ENCODE measurements at regions not wholly inside any gene's neighbourhood (a gene's known extent, or its start where the extent isn't known, plus 50 kb on each side); places are given as distances from the start of the nearest gene placed in this dataset.

GRCh38 chr2:85947593-85947992, 58.8 kb upstream of the ST3GAL5 start:
- peaks cover 19 to 55% (median 41%) of the 10 kb centered on the region in 4 donors for H3K4me1 ChIP-seq (ENCODE audit: control insufficient read depth in 4 of 4, insufficient read depth in 4 of 4, low read length in 3 of 4)

GRCh38 chr2:85945586-85945985, 56.8 kb upstream of the ST3GAL5 start:
- TF ChIP-seq RXRA (IDR thresholded peaks at IDR 0.05): no peak
- no peak for TF ChIP-seq HNF4G (IDR thresholded peaks at IDR 0.05)
- TF ChIP-seq JUND (IDR thresholded peaks at IDR 0.05): no peak
- peak; percentile 2 for TF ChIP-seq ZBTB33 (IDR thresholded peaks at IDR 0.05)
- peak; percentile 9 for TF ChIP-seq YY1 (IDR thresholded peaks at IDR 0.05)
- no peak for TF ChIP-seq CTCF (IDR thresholded peaks at IDR 0.05; ENCODE audit: low read depth, low read length, missing input control)
- Histone ChIP-seq H3K36me3 (ENCODE audit: control insufficient read depth in 4 of 4, insufficient read depth in 3 of 4, low read depth in 1 of 4, low read length in 3 of 4) (no peaks in the 10 kb centered on the region), H3K27ac (ENCODE audit: low read depth in 1 of 2, low read length in 2 of 2) (no peak overlapping the region), H3K9me3 (ENCODE audit: control insufficient read depth in 4 of 4, low read length in 3 of 4) (peaks cover 0 to 7% (median 0%) of the 10 kb centered on the region in 4 donors), H3K27me3 (ENCODE audit: control insufficient read depth in 4 of 4, insufficient read depth in 4 of 4, low read length in 3 of 4) (no peaks in the 10 kb centered on the region), H3K4me1 (ENCODE audit: control insufficient read depth in 4 of 4, insufficient read depth in 4 of 4, low read length in 3 of 4) (peaks cover 13 to 37% (median 25%) of the 10 kb centered on the region in 4 donors), H3K4me3 (ENCODE audit: low read depth in 1 of 3, low read length in 3 of 3) (no peak overlapping the region), H3K9ac (ENCODE audit: low read depth in 1 of 2, low read length in 2 of 2) (no peak overlapping the region)
- peak; percentile 6 for DNase-seq (ENCODE audit: low spot score)

More at GRCh38 chr2:85947593-85947992, 58.8 kb upstream of the ST3GAL5 start:
- H3K36me3 ChIP-seq (ENCODE audit: control insufficient read depth in 4 of 4, insufficient read depth in 3 of 4, low read depth in 1 of 4, low read length in 3 of 4): no peaks in the 10 kb centered on the region
- no peak overlapping the region for H3K4me3 ChIP-seq (ENCODE audit: low read depth in 1 of 3, low read length in 3 of 3)
- no peak overlapping the region for H3K27ac ChIP-seq (ENCODE audit: low read depth in 1 of 2, low read length in 2 of 2)
- no peak for DNase-seq (ENCODE audit: low spot score)
- TF ChIP-seq FOXA2 (IDR thresholded peaks at IDR 0.05) (no peak), SP1 (IDR thresholded peaks at IDR 0.05) (no peak), RAD21 (IDR thresholded peaks at IDR 0.05) (no peak), MAX (IDR thresholded peaks at IDR 0.05) (no peak), JUND (IDR thresholded peaks at IDR 0.05) (no peak), TAF1 (conservative IDR thresholded peaks at IDR 0.05) (no peak), CTCF (IDR thresholded peaks at IDR 0.05; ENCODE audit: low read depth, low read length, missing input control) (no peak), YY1 (IDR thresholded peaks at IDR 0.05) (no peak)
- no peaks in the 10 kb centered on the region for H3K27me3 ChIP-seq (ENCODE audit: control insufficient read depth in 4 of 4, insufficient read depth in 4 of 4, low read length in 3 of 4)
- peaks cover 0 to 1% (median 0%) of the 10 kb centered on the region in 4 donors for H3K9me3 ChIP-seq (ENCODE audit: control insufficient read depth in 4 of 4, low read length in 3 of 4)
- no peak overlapping the region for H3K9ac ChIP-seq (ENCODE audit: low read depth in 1 of 2, low read length in 2 of 2)

- Histone ChIP-seq H3K4me3 (ENCODE audit: low read depth in 1 of 3, low read length in 3 of 3) (no peak overlapping the region), H3K4me1 (ENCODE audit: control insufficient read depth in 4 of 4, insufficient read depth in 4 of 4, low read length in 3 of 4) (peaks cover 13 to 33% (median 24%) of the 10 kb centered on the region in 4 donors), H3K9ac (ENCODE audit: low read depth in 1 of 2, low read length in 2 of 2) (no peak overlapping the region), H3K27ac (ENCODE audit: low read depth in 1 of 2, low read length in 2 of 2) (peak overlapping the region in 1 of 2 donors; percentile 18), H3K9me3 (ENCODE audit: control insufficient read depth in 4 of 4, low read length in 3 of 4) (peaks cover 0 to 7% (median 0%) of the 10 kb centered on the region in 4 donors), H3K27me3 (ENCODE audit: control insufficient read depth in 4 of 4, insufficient read depth in 4 of 4, low read length in 3 of 4) (no peaks in the 10 kb centered on the region), H3K36me3 (ENCODE audit: control insufficient read depth in 4 of 4, insufficient read depth in 3 of 4, low read depth in 1 of 4, low read length in 3 of 4) (no peaks in the 10 kb centered on the region)
- DNase-seq (ENCODE audit: low spot score): no peak
- 71% methylated on average over 3 of the region's 3 CpGs for WGBS
- TF ChIP-seq FOXA1 (IDR thresholded peaks at IDR 0.05): no peak
- no peak for TF ChIP-seq NR2F2 (IDR thresholded peaks at IDR 0.05)
- peak; percentile 25 for TF ChIP-seq REST (IDR thresholded peaks at IDR 0.05)
- peak; percentile 58 to 71 for TF ChIP-seq JUND (IDR thresholded peaks at IDR 0.05)
- TF ChIP-seq FOXA2 (IDR thresholded peaks at IDR 0.05): no peak
- peak; percentile 53 for TF ChIP-seq HNF4G (IDR thresholded peaks at IDR 0.05)
- TF ChIP-seq RXRA (IDR thresholded peaks at IDR 0.05): peak; percentile 70 to 72
- TF ChIP-seq MAX (IDR thresholded peaks at IDR 0.05): no peak
- TF ChIP-seq EGR1 (IDR thresholded peaks at IDR 0.05; ENCODE audit: low read depth in 2 of 2): no peak
- peak; percentile 11 for TF ChIP-seq ZBTB33 (IDR thresholded peaks at IDR 0.05)
Observed at GRCh38 chr2:85945172-85945571, 56.4 kb upstream of the ST3GAL5 start.

All from liver (tissue), 8 donors.